B cell (primary cell): ENCODE measurements at regions not wholly inside any gene's neighbourhood (a gene's known extent, or its start where the extent isn't known, plus 50 kb on each side); places are given as distances from the start of the nearest gene placed in this dataset.

ENCODE experiments used
- ATAC-seq: fragments of 200-7000 bp; cut with Tn5 transposase; one replicate; pipeline ENCODE4 v1.10.0; 2021; ENCODE audit warnings: low read depth, mild to moderate bottlenecking, moderate number of reproducible peaks, moderate library complexity
- CTCF ChIA-PET: fragments of 350-600 bp; sonication (Branson Sonifier 250); formaldehyde crosslinking; loops from one replicate; lab custom pipeline; 2021; ENCODE audit warnings: antibody characterized with exemption, inconsistent platforms; lab: Charles Lee
- POLR2A ChIA-PET: fragments of 350-600 bp; sonication (Branson Sonifier 250); formaldehyde crosslinking; loops from one replicate; lab custom pipeline; 2021; ENCODE audit warnings: antibody characterized with exemption; lab: Charles Lee
- DNase-seq: peaks from one replicate; pipeline ENCODE4 v3.0.0; 2013
- H2AFZ ChIP-seq: 2 replicates; pipeline ENCODE4 v1.6.1; 2012; ENCODE audit warnings: mild to moderate bottlenecking, low read depth, low read length; ENCODE audit not compliant: insufficient read depth, poor library complexity, severe bottlenecking
- H3K27ac ChIP-seq, 2 donors: 1 replicate in 1 of 2; 2 replicates in 1 of 2; pipeline ENCODE4 v1.5.1; 2012 to 2013; ENCODE audit warnings: low read length in 2 of 2, mild to moderate bottlenecking in 2 of 2, moderate library complexity in 1 of 2
- H3K27me3 ChIP-seq, 4 experiments: fragments of 200-600 bp in 1 of 4; sonication (generic) in 1 of 4; replicated peaks in 1 of 4; 1 replicate in 2 of 4; 2 replicates in 2 of 4; pipeline versions ENCODE4 v1.6.1 to v1.7.0; 2013 to 2016; ENCODE audit warnings: low read length in 3 of 4, mild to moderate bottlenecking in 2 of 4, mixed read lengths in 1 of 4, moderate library complexity in 1 of 4; ENCODE audit not compliant: insufficient read depth in 4 of 4, control insufficient read depth in 3 of 4; ENCODE audit errors: control extremely low read depth in 1 of 4
- H3K36me3 ChIP-seq, 2 experiments: replicated peaks in 1 of 2; 1 replicate in 1 of 2; 2 replicates in 1 of 2; pipeline versions ENCODE4 v1.6.1 to v1.7.1; 2013; ENCODE audit warnings: low read length in 1 of 2; ENCODE audit not compliant: insufficient read depth in 2 of 2, control insufficient read depth in 1 of 2; ENCODE audit errors: control extremely low read depth in 1 of 2, extremely low read depth in 1 of 2
- H3K4me1 ChIP-seq, 2 donors: fragments of 200-600 bp in 1 of 2; sonication (generic) in 1 of 2; 1 replicate in 1 of 2; 2 replicates in 1 of 2; pipeline versions ENCODE4 v1.5.1 to v1.6.1; 2013 to 2017; ENCODE audit warnings: low read length in 2 of 2; ENCODE audit not compliant: control insufficient read depth in 2 of 2, insufficient read depth in 2 of 2
- H3K4me2 ChIP-seq: replicated peaks from 2 replicates; pipeline ENCODE3; 2012; ENCODE audit warnings: mild to moderate bottlenecking, low read depth, low read length; ENCODE audit not compliant: poor library complexity, severe bottlenecking
- H3K4me3 ChIP-seq, 5 experiments: fragments of 200-600 bp in 1 of 5; sonication (generic) in 1 of 5; 1 replicate in 3 of 5; 2 replicates in 2 of 5; pipeline versions ENCODE4 v1.5.1 to v1.7.0; 2011 to 2016; ENCODE audit warnings: low read length in 4 of 5, mild to moderate bottlenecking in 4 of 5, low read depth in 2 of 5, control low read depth in 1 of 5, moderate library complexity in 1 of 5; ENCODE audit not compliant: insufficient read depth in 1 of 5; ENCODE audit errors: control extremely low read depth in 1 of 5, extremely low read depth in 1 of 5
- H3K79me2 ChIP-seq: fragments of 200-600 bp; sonication (generic); one replicate; pipeline ENCODE4 v1.6.0; 2016; ENCODE audit warnings: low read length; ENCODE audit not compliant: control insufficient read depth, insufficient read depth
- H3K9ac ChIP-seq: fragments of 200-600 bp; sonication (generic); 2 replicates; pipeline ENCODE4 v1.6.1; 2017; ENCODE audit warnings: mild to moderate bottlenecking, low read length, moderate library complexity
- H3K9me3 ChIP-seq, 3 donors: one replicate each; pipeline versions ENCODE4 v1.6.1 to v1.7.1; 2013; ENCODE audit warnings: low read length in 2 of 3; ENCODE audit not compliant: control insufficient read depth in 2 of 3, insufficient read depth in 1 of 3; ENCODE audit errors: control extremely low read depth in 1 of 3
- H4K20me1 ChIP-seq: 2 replicates; pipeline ENCODE4 v1.6.0; 2012; ENCODE audit warnings: mild to moderate bottlenecking, low read length; ENCODE audit not compliant: insufficient read depth, control insufficient read depth, poor library complexity, severe bottlenecking
- H3K27ac Mint-ChIP-seq: one replicate; pipeline ENCODE4 v1.8.0; 2021; ENCODE audit warnings: mixed read lengths
- H3K27me3 Mint-ChIP-seq: one replicate; pipeline ENCODE4 v1.8.0; 2021; ENCODE audit warnings: mixed read lengths
- H3K4me1 Mint-ChIP-seq: one replicate; pipeline ENCODE4 v1.8.0; 2021; ENCODE audit warnings: mixed read lengths
- H3K4me3 Mint-ChIP-seq: one replicate; pipeline ENCODE4 v1.8.0; 2021; ENCODE audit warnings: mixed read lengths
- H3K9me3 Mint-ChIP-seq: one replicate; pipeline ENCODE4 v1.8.0; 2022; ENCODE audit warnings: mixed read lengths; ENCODE audit not compliant: insufficient read depth
- EZH2 ChIP-seq: IDR thresholded peaks from 2 replicates; pipeline ENCODE4 v1.6.1; 2012; ENCODE audit warnings: borderline replicate concordance, low read depth, mild to moderate bottlenecking, moderate library complexity, low read length; ENCODE audit not compliant: insufficient read depth, poor library complexity, severe bottlenecking
- WGBS: methylation state at CpG from one replicate; pipeline ENCODE4 v1.1.5; 2013; ENCODE audit warnings: missing lambda C conversion rate; ENCODE audit not compliant: insufficient coverage; 5-methylcytosine and 5-hydroxymethylcytosine counted together
- intact Hi-C: fragments of 100-400 bp; cut with micrococcal nuclease; formaldehyde crosslinking; loops from one replicate; pipeline ENCODE4 v1.10.0; 2022
- TF ChIP-seq, protein P1 (sequence below): fragments of 200-600 bp; IDR thresholded peaks from one replicate; pipeline ENCODE4 v1.8.0; 2022; ENCODE audit warnings: antibody characterized with exemption, mild to moderate bottlenecking

DNA sequence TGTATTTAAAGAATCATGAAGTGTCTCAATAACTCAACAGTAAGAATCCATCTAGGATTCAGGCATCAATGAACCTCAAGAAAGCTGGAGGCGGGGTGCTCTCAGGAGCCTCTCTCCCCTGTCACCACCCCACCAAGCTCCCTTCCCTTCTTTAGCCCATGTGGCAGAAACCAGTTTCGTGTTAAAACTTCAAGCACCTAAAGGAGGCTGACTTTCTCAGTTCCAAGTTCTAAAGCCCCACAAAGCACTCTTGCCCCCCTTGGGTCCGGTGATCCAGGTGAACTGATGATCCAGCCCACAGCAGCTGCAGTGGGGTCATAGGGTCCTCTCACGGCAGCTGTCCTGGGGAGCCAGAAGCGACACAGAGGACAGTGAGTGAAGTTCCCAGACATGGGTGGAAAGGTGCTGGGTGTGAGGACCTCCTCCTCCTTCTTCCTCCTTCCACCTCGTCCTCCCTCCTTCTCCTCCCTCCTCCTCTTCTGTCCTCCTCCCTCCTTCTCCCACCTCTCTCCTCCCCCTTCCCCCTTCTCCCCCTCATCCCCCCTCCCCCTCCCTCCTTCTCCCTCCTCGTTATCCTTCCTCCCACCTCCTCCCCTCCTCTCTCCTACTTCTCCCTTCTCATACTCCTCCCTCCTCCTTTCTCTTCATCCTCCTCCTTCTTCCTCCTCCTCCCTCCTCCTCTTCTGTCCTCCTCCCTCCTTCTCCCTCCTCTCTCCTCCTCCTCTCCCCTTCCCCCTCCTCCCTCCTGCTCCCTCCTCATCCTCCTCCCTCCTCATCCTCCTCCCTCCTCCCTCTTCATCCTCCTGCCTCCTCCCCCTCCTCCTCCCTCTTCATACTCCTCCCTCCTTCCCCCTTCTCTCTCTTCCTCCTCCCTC, 192.4 kb upstream of the AGAP1 start:
- TF ChIP-seq EZH2, result no peak
- TF ChIP-seq, protein P1, sequence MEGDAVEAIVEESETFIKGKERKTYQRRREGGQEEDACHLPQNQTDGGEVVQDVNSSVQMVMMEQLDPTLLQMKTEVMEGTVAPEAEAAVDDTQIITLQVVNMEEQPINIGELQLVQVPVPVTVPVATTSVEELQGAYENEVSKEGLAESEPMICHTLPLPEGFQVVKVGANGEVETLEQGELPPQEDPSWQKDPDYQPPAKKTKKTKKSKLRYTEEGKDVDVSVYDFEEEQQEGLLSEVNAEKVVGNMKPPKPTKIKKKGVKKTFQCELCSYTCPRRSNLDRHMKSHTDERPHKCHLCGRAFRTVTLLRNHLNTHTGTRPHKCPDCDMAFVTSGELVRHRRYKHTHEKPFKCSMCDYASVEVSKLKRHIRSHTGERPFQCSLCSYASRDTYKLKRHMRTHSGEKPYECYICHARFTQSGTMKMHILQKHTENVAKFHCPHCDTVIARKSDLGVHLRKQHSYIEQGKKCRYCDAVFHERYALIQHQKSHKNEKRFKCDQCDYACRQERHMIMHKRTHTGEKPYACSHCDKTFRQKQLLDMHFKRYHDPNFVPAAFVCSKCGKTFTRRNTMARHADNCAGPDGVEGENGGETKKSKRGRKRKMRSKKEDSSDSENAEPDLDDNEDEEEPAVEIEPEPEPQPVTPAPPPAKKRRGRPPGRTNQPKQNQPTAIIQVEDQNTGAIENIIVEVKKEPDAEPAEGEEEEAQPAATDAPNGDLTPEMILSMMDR, result no peak
- Histone ChIP-seq H3K4me3 (no peak overlapping the region), H3K27ac (no peak overlapping the region), H3K4me1 (no peaks in the 10 kb centered on the region), H3K9ac (no peak overlapping the region), H3K79me2 (no peaks in the 10 kb centered on the region), H3K9me3 (peaks cover 0 to 6% (median under 1%) of the 10 kb centered on the region in 3 donors), H3K36me3 (no peaks in the 10 kb centered on the region), H2AFZ (no peak overlapping the region), H4K20me1 (no peaks in the 10 kb centered on the region), H3K4me2 (no peak overlapping the region), H3K27me3 (no peaks in the 10 kb centered on the region)
- POLR2A ChIA-PET, result no interaction called here
- no peaks in the 10 kb centered on the region for H3K4me1 Mint-ChIP-seq
- H3K27ac Mint-ChIP-seq, result no peak overlapping the region
- DNase-seq (no peak), ATAC-seq (no peak)
- intact Hi-C loops, result no loop called here
- H3K27me3 Mint-ChIP-seq, result peaks cover 12% of the 10 kb centered on the region
- 65% methylated on average over 3 of the region's 7 CpGs for WGBS
- peaks cover 6% of the 10 kb centered on the region for H3K9me3 Mint-ChIP-seq
- CTCF ChIA-PET, result no interaction called here
- H3K4me3 Mint-ChIP-seq, result no peak overlapping the region

DNA sequence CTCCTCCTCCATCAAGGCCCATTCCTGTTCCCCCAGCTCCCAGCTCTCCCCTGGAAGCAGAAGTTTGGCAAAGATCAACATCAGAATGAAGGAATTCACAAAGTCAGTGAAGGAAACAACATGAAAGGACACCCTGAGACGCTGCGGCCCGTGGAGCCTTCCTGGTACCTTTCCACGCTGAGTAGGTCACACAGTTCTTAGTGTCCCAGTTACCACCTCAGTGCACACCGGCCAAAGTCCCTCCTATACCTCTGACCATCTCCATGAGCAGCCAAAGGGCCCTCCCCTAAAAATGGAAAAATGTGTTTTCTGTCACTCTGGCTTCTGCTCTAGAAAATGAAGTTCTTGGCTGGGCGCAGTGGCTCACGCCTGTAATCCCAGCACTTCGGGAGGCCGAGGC, 191.6 kb upstream of the AGAP1 start:
- DNase-seq, result no peak
- Histone ChIP-seq H3K79me2 (no peaks in the 10 kb centered on the region), H3K36me3 (no peaks in the 10 kb centered on the region), H3K9me3 (peaks cover 0 to 6% (median 0%) of the 10 kb centered on the region in 3 donors), H3K4me3 (no peak overlapping the region), H3K4me2 (no peak overlapping the region), H4K20me1 (no peaks in the 10 kb centered on the region), H3K27ac (no peak overlapping the region), H3K27me3 (no peaks in the 10 kb centered on the region), H3K4me1 (no peaks in the 10 kb centered on the region), H3K9ac (no peak overlapping the region), H2AFZ (no peak overlapping the region)
- CTCF ChIA-PET, result no interaction called here
- TF ChIP-seq, protein P1, result no peak
- TF ChIP-seq EZH2, result no peak
- no peak for ATAC-seq
- Mint-ChIP-seq H3K27ac (no peak overlapping the region), H3K4me1 (no peaks in the 10 kb centered on the region), H3K4me3 (no peak overlapping the region), H3K9me3 (peaks cover 4% of the 10 kb centered on the region), H3K27me3 (peaks cover 12% of the 10 kb centered on the region)
- intact Hi-C loops, result no loop called here
- POLR2A ChIA-PET, result no interaction called here
- WGBS, result 86% methylated on average over 9 of the region's 9 CpGs
